ENCODE measurements at regions not wholly inside any gene's neighbourhood (a gene's known extent, or its start where the extent isn't known, plus 50 kb on each side); places are given as distances from the start of the nearest gene placed in this dataset.

DNA sequence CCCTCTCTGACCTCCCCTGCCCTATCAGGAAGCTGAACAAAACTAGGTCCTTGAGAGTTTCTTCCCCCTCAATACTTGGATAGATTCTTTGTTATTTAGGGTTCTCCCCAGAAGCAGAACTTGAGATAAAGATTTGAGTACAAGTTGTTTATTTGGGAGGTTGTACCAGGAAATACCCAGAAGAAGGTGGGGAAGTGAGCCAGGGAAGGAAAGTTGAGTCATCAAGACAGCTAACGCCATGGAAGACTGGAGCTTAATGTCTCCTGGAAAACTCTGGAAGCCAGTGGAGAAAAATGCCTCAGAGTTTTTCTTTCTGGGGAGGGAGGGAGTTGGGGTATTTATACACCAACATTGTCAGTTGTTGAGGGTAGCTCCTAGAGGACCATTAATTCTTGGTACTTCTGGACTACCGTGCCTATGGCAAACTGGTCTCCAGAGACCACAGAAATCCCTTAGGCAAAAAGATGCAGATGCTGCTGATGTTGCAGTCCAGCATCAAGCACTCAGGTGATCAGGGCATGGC is 102.6 kb upstream of the ZFP64 start:
- TF ChIP-seq, protein P1, sequence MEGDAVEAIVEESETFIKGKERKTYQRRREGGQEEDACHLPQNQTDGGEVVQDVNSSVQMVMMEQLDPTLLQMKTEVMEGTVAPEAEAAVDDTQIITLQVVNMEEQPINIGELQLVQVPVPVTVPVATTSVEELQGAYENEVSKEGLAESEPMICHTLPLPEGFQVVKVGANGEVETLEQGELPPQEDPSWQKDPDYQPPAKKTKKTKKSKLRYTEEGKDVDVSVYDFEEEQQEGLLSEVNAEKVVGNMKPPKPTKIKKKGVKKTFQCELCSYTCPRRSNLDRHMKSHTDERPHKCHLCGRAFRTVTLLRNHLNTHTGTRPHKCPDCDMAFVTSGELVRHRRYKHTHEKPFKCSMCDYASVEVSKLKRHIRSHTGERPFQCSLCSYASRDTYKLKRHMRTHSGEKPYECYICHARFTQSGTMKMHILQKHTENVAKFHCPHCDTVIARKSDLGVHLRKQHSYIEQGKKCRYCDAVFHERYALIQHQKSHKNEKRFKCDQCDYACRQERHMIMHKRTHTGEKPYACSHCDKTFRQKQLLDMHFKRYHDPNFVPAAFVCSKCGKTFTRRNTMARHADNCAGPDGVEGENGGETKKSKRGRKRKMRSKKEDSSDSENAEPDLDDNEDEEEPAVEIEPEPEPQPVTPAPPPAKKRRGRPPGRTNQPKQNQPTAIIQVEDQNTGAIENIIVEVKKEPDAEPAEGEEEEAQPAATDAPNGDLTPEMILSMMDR (IDR thresholded peaks at IDR 0.05), result no peak
- TF ChIP-seq POLR2A (IDR thresholded peaks at IDR 0.05) (no peak), POLR2AphosphoS5 (IDR thresholded peaks at IDR 0.05) (no peak), EP300 (IDR thresholded peaks at IDR 0.05) (no peak)

Data from gastroesophageal sphincter (tissue), 3 donors.